ENCODE measurements at regions not wholly inside any gene's neighbourhood (a gene's known extent, or its start where the extent isn't known, plus 50 kb on each side); places are given as distances from the start of the nearest gene placed in this dataset.

- TF ChIP-seq EP300 (IDR thresholded peaks at IDR 0.05), result no peak
- no peak for TF ChIP-seq CTCF (IDR thresholded peaks at IDR 0.05)
- no peak for TF ChIP-seq POLR2A (IDR thresholded peaks at IDR 0.05)
Observed at GRCh38 chr10:2933071-2933470, 134.3 kb upstream of the PFKP start.
